DMS79 treated with DMSO at 0.1 percent for 48 hours (cell line): ENCODE measurements at regions not wholly inside any gene's neighbourhood (a gene's known extent, or its start where the extent isn't known, plus 50 kb on each side); places are given as distances from the start of the nearest gene placed in this dataset.

Experiments used
- DNase-seq: peaks from one replicate; lab custom pipeline; 2025; lab: John Stamatoyannopoulos, UW

DNA sequence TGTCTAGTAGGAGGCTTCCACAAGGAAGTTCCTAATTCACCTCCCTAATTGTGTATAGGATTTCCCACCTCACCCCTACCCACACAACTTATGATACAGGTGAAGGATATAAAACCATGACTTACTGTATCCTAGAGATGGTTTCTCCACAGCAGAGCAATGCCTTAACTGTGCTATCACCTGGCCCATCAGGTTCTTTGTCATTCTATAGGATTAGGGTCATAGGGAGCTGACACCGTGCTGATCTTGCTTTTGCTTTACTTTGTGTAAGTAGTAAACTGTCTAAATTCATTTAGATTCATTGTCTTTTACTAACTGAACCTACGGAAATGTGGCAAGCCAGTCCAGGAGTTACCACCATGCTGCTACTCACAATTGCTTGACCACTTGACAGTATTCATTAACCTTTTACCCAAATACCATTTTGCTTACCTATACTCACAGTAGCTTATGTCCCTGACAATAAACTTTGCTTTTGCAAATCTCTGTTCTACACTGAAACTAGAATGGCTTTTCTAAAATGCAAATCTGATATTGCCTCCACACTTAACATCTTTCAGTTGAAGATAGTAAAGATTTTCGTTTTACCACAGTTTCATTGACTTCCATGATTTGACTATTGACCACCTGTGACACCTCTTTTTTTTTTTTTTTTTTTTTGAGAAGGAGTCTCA is 147.6 kb downstream of the IFI44 start:
- DNase-seq = no peak

DNA sequence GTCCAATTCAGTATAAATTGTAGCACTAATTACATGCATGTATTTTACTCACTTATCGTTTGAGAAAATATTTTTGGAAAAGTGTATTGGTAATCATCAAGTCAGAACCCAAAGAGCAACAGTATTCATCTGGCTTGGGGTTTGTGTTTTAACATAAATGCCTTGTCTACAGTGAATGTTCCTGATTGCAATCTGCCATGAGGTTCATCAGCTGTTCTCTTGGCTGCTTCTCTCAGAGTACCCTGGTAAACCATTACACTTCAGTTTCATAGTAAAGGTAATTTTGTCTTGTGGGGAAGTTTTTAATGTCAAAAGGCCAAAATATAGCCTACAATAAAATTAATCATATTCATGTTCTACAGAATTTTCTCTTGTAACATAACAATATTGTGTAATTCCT is 150.3 kb downstream of the IFI44 start:
- no peak for DNase-seq

DNA sequence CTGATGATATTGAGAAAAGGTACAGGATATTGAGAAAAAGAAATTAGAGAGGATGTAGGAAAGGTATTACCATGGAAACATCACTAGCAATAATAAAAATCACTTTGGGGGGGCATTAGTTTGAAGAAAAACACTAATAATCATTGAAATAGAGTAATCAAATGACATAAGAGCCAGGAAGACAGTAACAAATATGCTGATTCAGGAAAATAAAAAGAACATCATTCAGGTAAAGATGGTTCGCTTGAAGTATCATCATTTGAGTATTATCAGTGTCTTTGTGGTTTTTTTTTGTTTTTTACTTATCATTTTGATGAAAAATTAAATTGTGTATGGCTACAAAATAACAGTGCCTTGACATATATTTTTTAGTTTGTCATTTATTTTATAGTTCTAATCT is 164.5 kb downstream of the IFI44 start:
- DNase-seq = no peak

DNA sequence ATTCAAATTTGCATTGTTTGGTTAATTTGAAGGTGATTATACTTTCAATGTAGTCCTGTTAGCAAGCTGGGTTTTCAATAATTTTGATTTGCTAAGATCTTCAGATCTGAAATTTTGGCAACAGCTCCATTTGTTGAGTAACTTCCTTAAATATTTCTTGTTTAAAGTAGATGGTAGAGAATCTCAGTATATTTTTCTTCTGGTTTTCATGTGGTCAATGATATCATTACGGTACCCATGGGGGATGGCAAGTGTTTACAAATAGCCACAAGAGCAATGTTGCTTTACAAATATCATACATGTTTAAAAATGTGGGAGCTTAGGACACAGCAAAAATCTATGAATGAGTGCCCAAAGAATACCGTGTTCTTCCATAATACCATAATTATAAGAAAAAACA is 175.9 kb downstream of the IFI44 start:
- DNase-seq = no peak

DNA sequence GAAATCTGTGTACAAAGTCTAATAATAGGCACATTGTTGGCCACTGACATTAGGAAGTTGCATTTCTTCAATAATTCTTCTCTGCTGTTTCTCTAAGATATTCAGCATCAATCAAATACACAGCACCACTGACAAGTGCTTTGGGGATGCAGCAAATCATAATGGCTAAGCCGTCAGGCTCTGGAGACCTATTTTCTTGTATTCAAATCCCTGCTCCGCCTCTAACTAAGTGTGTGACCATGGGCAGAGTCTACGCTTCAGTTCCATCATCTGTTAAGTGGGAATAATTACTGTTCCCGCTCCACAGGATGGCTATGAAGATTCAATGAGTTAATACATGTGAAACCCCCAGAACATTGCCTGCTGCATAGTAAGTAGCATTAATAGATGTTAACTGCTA is 176.9 kb downstream of the ADGRL4 start:
- DNase-seq = no peak

DNA sequence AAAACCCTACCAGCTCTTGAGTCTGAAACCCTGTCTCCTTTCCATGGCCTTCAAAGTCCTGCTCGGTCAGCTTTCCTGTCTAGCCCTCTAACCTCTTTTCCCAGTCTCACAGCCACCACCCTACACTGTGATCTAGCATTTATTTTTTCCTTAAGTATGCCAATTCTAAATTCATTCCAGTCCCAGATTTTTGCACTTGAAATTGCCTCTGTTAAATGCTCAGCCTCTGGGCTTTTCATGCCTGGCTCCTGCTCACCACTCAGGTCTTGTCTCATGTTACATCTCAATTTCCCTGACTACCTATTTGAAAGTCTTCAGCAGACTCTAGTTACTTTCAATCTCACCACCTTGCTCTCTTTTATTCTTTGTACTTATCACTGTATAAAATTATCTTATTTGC is 176.2 kb downstream of the ADGRL4 start:
- DNase-seq = no peak

DNA sequence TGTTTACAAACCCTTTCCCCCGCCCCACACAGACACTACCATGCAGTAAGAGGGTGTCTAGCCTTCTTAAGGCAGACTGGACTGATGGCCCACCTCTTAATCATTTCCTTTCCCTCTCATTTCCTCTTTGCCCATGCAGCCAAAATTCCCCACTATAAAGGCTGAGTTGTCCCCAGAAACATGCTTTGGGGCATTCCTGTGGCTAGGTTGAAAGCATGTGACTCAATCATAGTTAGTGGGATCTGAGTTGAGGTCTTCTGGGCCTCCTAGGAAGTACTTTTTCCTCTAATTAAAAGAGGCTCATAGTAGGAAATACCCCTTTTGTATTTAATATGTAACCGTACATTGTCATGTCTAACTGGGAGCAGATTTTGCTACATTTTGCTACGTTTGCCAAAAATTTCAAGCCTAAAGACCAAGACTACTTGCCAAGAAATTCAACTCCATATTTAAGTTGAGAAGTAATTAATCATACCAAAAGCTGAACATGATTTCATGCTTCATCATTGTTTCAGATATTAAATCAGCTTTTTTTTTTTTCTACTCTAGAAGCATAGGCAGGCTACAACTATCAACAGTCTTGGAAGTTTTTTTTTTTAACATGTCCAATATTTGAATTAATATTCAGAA is 174.7 kb downstream of the ADGRL4 start:
- no peak for DNase-seq

- DNase-seq = no peak
These were observed 173.0 kb downstream of the ADGRL4 start for GRCh38 chr1:78833491-78833890.

DNA sequence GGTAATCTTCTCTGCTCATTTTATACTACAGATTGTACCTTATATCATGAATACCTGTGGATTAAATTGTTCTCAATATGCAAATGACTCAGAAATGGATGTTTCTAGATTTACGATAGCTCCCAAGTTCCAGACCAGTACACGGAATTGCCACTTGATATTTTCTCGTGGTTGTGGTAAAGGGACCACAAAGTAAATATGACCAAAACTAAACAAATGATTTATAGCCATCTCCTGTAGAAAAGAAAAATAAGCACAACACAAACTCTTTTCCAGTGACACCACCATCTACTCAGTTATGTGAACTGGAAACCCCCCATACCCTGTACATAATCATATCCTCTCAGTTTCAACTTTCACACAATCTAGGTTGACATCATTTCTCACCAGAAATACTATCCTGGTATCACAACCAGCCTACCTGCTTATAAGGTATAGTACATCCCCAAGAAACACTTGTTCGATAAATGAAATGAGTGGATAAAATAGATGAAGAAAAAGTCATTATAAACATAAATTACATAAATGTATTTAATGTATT is 172.3 kb downstream of the ADGRL4 start:
- no peak for DNase-seq

DNA sequence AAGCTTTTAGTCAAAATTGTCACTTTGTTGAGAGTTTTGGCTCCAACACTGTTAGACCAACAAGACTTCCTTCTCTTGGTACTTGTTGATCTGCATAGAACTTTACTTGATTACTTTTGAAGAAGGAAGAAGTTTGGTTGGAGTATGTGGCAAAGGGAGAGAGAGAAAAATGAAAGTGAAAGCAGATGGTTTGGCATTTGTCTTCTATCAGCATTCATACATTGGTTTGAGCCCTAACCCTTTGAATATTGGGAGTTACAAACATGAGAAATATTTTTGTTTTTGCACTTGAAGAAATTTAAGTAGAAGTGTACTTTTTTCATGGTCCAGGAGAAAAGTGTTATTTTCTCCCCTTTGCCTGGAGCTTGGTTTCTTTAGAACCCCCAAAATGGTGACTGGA is 169.8 kb downstream of the ADGRL4 start:
- no peak for DNase-seq

DNA sequence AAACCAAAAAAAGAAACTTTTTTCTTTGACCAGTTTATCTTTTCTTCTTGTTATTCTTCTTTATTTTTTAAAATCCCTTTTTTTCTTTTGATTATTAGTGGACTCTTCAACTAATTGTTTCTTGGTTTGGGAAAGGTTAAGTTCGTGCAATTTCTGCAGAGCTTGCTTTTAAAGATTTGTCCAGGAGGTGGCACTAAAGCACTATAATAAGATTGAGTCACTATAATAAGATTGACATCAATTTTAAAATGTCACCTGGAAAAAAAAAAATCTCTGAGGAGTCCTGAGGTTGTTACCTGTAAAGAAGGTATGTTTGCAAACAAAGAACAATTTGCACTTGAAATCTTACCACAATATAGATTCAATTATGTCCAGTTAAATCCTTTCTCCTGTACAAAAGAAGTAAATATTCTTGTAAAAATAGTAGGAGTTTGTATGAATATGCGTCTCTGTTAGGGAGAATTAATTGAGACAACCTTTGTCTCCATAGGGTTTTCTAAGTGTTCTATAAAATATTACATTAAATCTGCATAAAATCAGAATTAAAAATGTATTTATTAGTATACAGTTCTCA is 166.7 kb downstream of the ADGRL4 start:
- DNase-seq = peak; percentile 10
